ENCODE measurements at regions not wholly inside any gene's neighbourhood (a gene's known extent, or its start where the extent isn't known, plus 50 kb on each side); places are given as distances from the start of the nearest gene placed in this dataset.

GRCh38 chr10:108452533-108452932, 1288.0 kb upstream of the SORCS1 start:
- no peak overlapping the region for H3K4me3 ChIP-seq
- no peak overlapping the region for H3K27ac ChIP-seq
- DNase-seq (ENCODE audit: low spot score in 2 of 2): no peak
- 89 to 94% methylated on average over 5 of the region's 5 CpGs for WGBS, 2 donors
- TF ChIP-seq CTCF (IDR thresholded peaks at IDR 0.05): no peak
- TF ChIP-seq POLR2A (IDR thresholded peaks at IDR 0.05): no peak
- no peak for TF ChIP-seq EP300 (IDR thresholded peaks at IDR 0.05)
- H3K36me3 ChIP-seq: no peaks in the 10 kb centered on the region
- H3K27me3 ChIP-seq: no peaks in the 10 kb centered on the region
- H3K4me1 ChIP-seq: no peaks in the 10 kb centered on the region
- H3K9me3 ChIP-seq: no peaks in the 10 kb centered on the region

- Histone ChIP-seq H3K4me1 (no peaks in the 10 kb centered on the region), H3K36me3 (no peaks in the 10 kb centered on the region), H3K27me3 (no peaks in the 10 kb centered on the region), H3K27ac (no peak overlapping the region), H3K9me3 (no peaks in the 10 kb centered on the region), H3K4me3 (no peak overlapping the region)
- 84 to 92% methylated on average over 2 of the region's 2 CpGs for WGBS, 2 donors
- TF ChIP-seq POLR2A (IDR thresholded peaks at IDR 0.05) (no peak), CTCF (IDR thresholded peaks at IDR 0.05) (no peak), EP300 (IDR thresholded peaks at IDR 0.05) (no peak)
- DNase-seq (ENCODE audit: low spot score in 2 of 2): no peak
These were observed 1285.8 kb upstream of the SORCS1 start for GRCh38 chr10:108450280-108450679.

- WGBS, 2 donors: 85 to 93% methylated on average over 3 of the region's 3 CpGs
- H3K4me3 ChIP-seq: no peak overlapping the region
These were observed 1281.2 kb upstream of the SORCS1 start for GRCh38 chr10:108445746-108446145.

GRCh38 chr10:108443636-108444035, 1279.1 kb upstream of the SORCS1 start:
- no peaks in the 10 kb centered on the region for H3K36me3 ChIP-seq
- no peaks in the 10 kb centered on the region for H3K4me1 ChIP-seq
- TF ChIP-seq EP300 (IDR thresholded peaks at IDR 0.05): no peak
- TF ChIP-seq CTCF (IDR thresholded peaks at IDR 0.05): no peak
- no peak for TF ChIP-seq POLR2A (IDR thresholded peaks at IDR 0.05)
- no peak overlapping the region for H3K4me3 ChIP-seq
- DNase-seq (ENCODE audit: low spot score in 2 of 2): no peak
- no peaks in the 10 kb centered on the region for H3K27me3 ChIP-seq
- H3K27ac ChIP-seq: no peak overlapping the region
- WGBS, 2 donors: 96 to 97% methylated on average over 2 of the region's 2 CpGs
- no peaks in the 10 kb centered on the region for H3K9me3 ChIP-seq

More at GRCh38 chr10:108445746-108446145, 1281.2 kb upstream of the SORCS1 start:
- no peaks in the 10 kb centered on the region for H3K9me3 ChIP-seq
- no peaks in the 10 kb centered on the region for H3K4me1 ChIP-seq
- no peaks in the 10 kb centered on the region for H3K27me3 ChIP-seq
- H3K36me3 ChIP-seq: no peaks in the 10 kb centered on the region
- TF ChIP-seq POLR2A (IDR thresholded peaks at IDR 0.05): no peak
- TF ChIP-seq CTCF (IDR thresholded peaks at IDR 0.05): no peak
- TF ChIP-seq EP300 (IDR thresholded peaks at IDR 0.05): no peak
- no peak overlapping the region for H3K27ac ChIP-seq
- no peak for DNase-seq (ENCODE audit: low spot score in 2 of 2)

- Histone ChIP-seq H3K27ac (no peak overlapping the region), H3K36me3 (no peaks in the 10 kb centered on the region), H3K27me3 (no peaks in the 10 kb centered on the region), H3K4me3 (no peak overlapping the region), H3K9me3 (no peaks in the 10 kb centered on the region), H3K4me1 (no peaks in the 10 kb centered on the region)
- no peak for DNase-seq (ENCODE audit: low spot score in 2 of 2)
- TF ChIP-seq EP300 (IDR thresholded peaks at IDR 0.05) (no peak), CTCF (IDR thresholded peaks at IDR 0.05) (no peak), POLR2A (IDR thresholded peaks at IDR 0.05) (no peak)
- WGBS, 2 donors: 85 to 89% methylated on average over 1 of the region's 1 CpG
These were observed 1274.9 kb upstream of the SORCS1 start for GRCh38 chr10:108439397-108439796.

Measured in tibial nerve (tissue), 4 donors.